ENCODE measurements at regions not wholly inside any gene's neighbourhood (a gene's known extent, or its start where the extent isn't known, plus 50 kb on each side); places are given as distances from the start of the nearest gene placed in this dataset.

- Histone ChIP-seq H3K4me1 (no peaks in the 10 kb centered on the region), H3K27ac (no peak overlapping the region), H3K4me3 (no peak overlapping the region), H3K36me3 (no peaks in the 10 kb centered on the region), H3K9me3 (no peaks in the 10 kb centered on the region), H3K27me3 (no peaks in the 10 kb centered on the region)
- intact Hi-C loops (cut with DNase I; ENCODE audit: low total_unique reads) (no loop called here), in situ Hi-C loops (cut with MboI; ENCODE audit: low sequenced_read_pairs in 4 of 4) (no loop called here)
- ATAC-seq: no peak
- DNase-seq: no peak
- TF ChIP-seq CTCF (IDR thresholded peaks at IDR 0.05 in 4 of 5, conservative IDR thresholded peaks at IDR 0.05 in 1 of 5): no peak
- no peak for TF ChIP-seq POLR2A (IDR thresholded peaks at IDR 0.05)
Measured at GRCh38 chr6:8155259-8156012, 53.1 kb upstream of the EEF1E1 start.
